ENCODE measurements at regions not wholly inside any gene's neighbourhood (a gene's known extent, or its start where the extent isn't known, plus 50 kb on each side); places are given as distances from the start of the nearest gene placed in this dataset.

- TF ChIP-seq EP300 (IDR thresholded peaks at IDR 0.05) (no peak), POLR2A (IDR thresholded peaks at IDR 0.05) (no peak), CTCF (IDR thresholded peaks at IDR 0.05) (no peak)
Measured at GRCh38 chr1:81554534-81554933, 246.2 kb upstream of the ADGRL2 start.

Data from sigmoid colon (tissue), 4 donors.